HG03095 (cell line): ENCODE measurements at regions not wholly inside any gene's neighbourhood (a gene's known extent, or its start where the extent isn't known, plus 50 kb on each side); places are given as distances from the start of the nearest gene placed in this dataset.

ENCODE experiments used
- ATAC-seq: cut with Tn5 transposase; IDR thresholded peaks from one replicate; pipeline ENCODE4 v1.9.1; 2021; ENCODE audit warnings: moderate library complexity; ENCODE audit not compliant: unreplicated experiment

- ATAC-seq: no peak
Observed at GRCh38 chr6:23002044-23002619, 432.8 kb downstream of the HDGFL1 start.

GRCh38 chr6:23003671-23004467, 434.5 kb downstream of the HDGFL1 start:
- no peak for ATAC-seq

GRCh38 chr6:23006656-23007055, 437.3 kb downstream of the HDGFL1 start:
- ATAC-seq: no peak

GRCh38 chr6:23011615-23012014, 442.2 kb downstream of the HDGFL1 start:
- no peak for ATAC-seq

GRCh38 chr6:23013776-23014175, 444.4 kb downstream of the HDGFL1 start:
- ATAC-seq: no peak

- ATAC-seq: no peak
Observed at GRCh38 chr6:23016696-23017095, 447.3 kb downstream of the HDGFL1 start.

- no peak for ATAC-seq
Observed at GRCh38 chr6:23021487-23021886, 452.1 kb downstream of the HDGFL1 start.

GRCh38 chr6:23027281-23027680, 457.9 kb downstream of the HDGFL1 start:
- ATAC-seq: no peak

GRCh38 chr6:23031986-23032385, 462.6 kb downstream of the HDGFL1 start:
- ATAC-seq: no peak

- ATAC-seq: no peak
Observed at GRCh38 chr6:23034926-23035325, 465.6 kb downstream of the HDGFL1 start.

- no peak for ATAC-seq
Observed at GRCh38 chr6:23036406-23036983, 467.1 kb downstream of the HDGFL1 start.

GRCh38 chr6:23040899-23041298, 471.5 kb downstream of the HDGFL1 start:
- no peak for ATAC-seq

- no peak for ATAC-seq
Observed at GRCh38 chr6:23045280-23045679, 475.9 kb downstream of the HDGFL1 start.

GRCh38 chr6:23055523-23055922, 486.2 kb downstream of the HDGFL1 start:
- ATAC-seq: no peak

- no peak for ATAC-seq
Observed at GRCh38 chr6:23073821-23074220, 504.5 kb downstream of the HDGFL1 start.

- no peak for ATAC-seq
Observed at GRCh38 chr6:23077772-23078171, 508.4 kb downstream of the HDGFL1 start.

- ATAC-seq: no peak
Observed at GRCh38 chr6:23081701-23082100, 512.3 kb downstream of the HDGFL1 start.

GRCh38 chr6:23086100-23086499, 516.7 kb downstream of the HDGFL1 start:
- no peak for ATAC-seq

GRCh38 chr6:23087471-23087870, 518.1 kb downstream of the HDGFL1 start:
- no peak for ATAC-seq

GRCh38 chr6:23088761-23089160, 519.4 kb downstream of the HDGFL1 start:
- ATAC-seq: no peak

- no peak for ATAC-seq
Observed at GRCh38 chr6:23089981-23090380, 520.6 kb downstream of the HDGFL1 start.

- ATAC-seq: no peak
Observed at GRCh38 chr6:23091795-23092194, 522.4 kb downstream of the HDGFL1 start.
